ENCODE measurements at regions not wholly inside any gene's neighbourhood (a gene's known extent, or its start where the extent isn't known, plus 50 kb on each side); places are given as distances from the start of the nearest gene placed in this dataset.

DNA sequence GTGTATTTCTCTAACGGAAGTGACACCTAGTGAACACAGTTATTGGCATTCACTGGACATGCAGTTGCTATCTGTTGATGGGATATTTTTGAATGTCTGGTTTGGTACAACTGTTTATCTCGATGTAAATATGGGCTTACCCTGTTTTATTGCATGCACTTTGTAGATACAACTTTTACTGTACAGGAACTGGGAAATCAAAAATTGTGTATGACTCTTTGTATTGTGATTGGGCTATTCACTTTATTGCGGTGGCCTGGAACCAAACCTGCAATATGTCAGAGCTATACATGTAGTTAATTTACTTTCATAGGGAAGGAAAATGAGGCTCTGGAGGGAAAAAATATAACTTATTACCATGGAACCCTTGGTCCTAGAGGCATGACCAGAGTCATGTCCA is 380.7 kb upstream of the KIRREL3 start:
- CTCF ChIA-PET = interaction anchor here (1.0 kb wide), 1 partner anchor 36 kb away, joined by 3 read pairs; no protein-coding TSS in a partner anchor
- no TSS peak for BruUV-seq (replicated peaks)
- POLR2A ChIA-PET = interaction anchor here (0.6 kb wide), 1 partner anchor 35 kb away, joined by 3 read pairs; no protein-coding TSS in a partner anchor
- DNase-seq (ENCODE audit: unreplicated experiment) = no peak
- no peak for TF ChIP-seq CTCF (IDR thresholded peaks at IDR 0.05; ENCODE audit: unreplicated experiment)
- H3K4me1 Mint-ChIP-seq (ENCODE audit: insufficient read depth, unreplicated experiment) = no peaks in the 10 kb centered on the region
- no peak overlapping the region for H3K4me3 Mint-ChIP-seq (ENCODE audit: unreplicated experiment)
- H3K9me3 Mint-ChIP-seq (ENCODE audit: unreplicated experiment) = peaks cover 8% of the 10 kb centered on the region
- H3K36me3 Mint-ChIP-seq (ENCODE audit: insufficient read depth, unreplicated experiment) = no peaks in the 10 kb centered on the region
- intact Hi-C loops (cut with micrococcal nuclease) = no loop called here
- no peak overlapping the region for H3K27ac Mint-ChIP-seq (ENCODE audit: low read depth, unreplicated experiment)
- no peaks in the 10 kb centered on the region for H3K27me3 Mint-ChIP-seq (ENCODE audit: insufficient read depth, unreplicated experiment)

DNA sequence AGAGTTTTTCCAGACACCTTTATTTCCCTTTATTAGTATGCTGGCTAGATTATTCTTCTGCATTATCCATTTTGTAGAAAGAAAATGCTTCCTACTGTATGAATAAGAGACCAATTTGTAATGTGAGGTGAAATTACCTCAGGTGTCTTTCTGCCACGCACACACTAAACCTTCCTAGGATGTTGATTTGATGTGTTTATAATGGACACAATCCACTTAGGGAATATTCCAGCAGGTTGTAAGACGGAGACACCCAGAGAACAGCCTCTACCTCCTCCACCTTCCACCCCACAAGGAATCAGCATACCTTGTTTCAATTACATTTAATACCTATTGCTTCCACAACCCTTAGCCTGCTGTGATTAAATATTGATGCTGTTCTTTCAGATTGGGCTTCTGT is 379.1 kb upstream of the KIRREL3 start:
- no TSS peak for BruUV-seq (replicated peaks)
- TF ChIP-seq CTCF (IDR thresholded peaks at IDR 0.05; ENCODE audit: unreplicated experiment) = no peak
- H3K27me3 Mint-ChIP-seq (ENCODE audit: insufficient read depth, unreplicated experiment) = no peaks in the 10 kb centered on the region
- intact Hi-C loops (cut with micrococcal nuclease) = no loop called here
- ChIA-PET CTCF (no interaction called here), POLR2A (no interaction called here)
- no peaks in the 10 kb centered on the region for H3K36me3 Mint-ChIP-seq (ENCODE audit: insufficient read depth, unreplicated experiment)
- no peak overlapping the region for H3K27ac Mint-ChIP-seq (ENCODE audit: low read depth, unreplicated experiment)
- DNase-seq (ENCODE audit: unreplicated experiment) = no peak
- H3K4me3 Mint-ChIP-seq (ENCODE audit: unreplicated experiment) = no peak overlapping the region
- H3K9me3 Mint-ChIP-seq (ENCODE audit: unreplicated experiment) = peaks cover 8% of the 10 kb centered on the region
- H3K4me1 Mint-ChIP-seq (ENCODE audit: insufficient read depth, unreplicated experiment) = no peaks in the 10 kb centered on the region

DNA sequence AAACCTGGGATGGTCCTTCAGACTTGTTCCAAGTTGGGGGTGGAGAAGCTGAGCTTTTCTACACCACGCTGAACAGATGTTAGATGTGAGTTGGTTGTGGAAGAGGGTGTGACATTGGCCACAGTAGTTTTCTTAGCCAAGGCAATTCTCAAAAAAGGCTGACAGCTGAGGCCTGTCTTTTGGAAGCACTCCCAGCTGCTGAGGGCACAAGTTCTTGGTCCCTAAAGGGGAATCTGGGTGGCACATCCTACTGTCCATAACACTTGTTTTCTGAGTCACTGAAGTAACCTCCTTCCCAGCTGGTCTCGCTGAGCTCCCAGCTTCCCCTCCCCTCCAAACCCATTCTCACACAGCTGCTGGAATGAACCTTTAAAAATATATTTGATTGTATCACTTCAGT is 375.7 kb upstream of the KIRREL3 start:
- CTCF ChIA-PET = interaction anchor here (0.6 to 1.0 kb wide), 2 partner anchors 31 to 905 kb away, joined by 3 read pairs; no protein-coding TSS in a partner anchor
- no peaks in the 10 kb centered on the region for H3K36me3 Mint-ChIP-seq (ENCODE audit: insufficient read depth, unreplicated experiment)
- no peak overlapping the region for H3K27ac Mint-ChIP-seq (ENCODE audit: low read depth, unreplicated experiment)
- no TSS peak for BruUV-seq (replicated peaks)
- TF ChIP-seq CTCF (IDR thresholded peaks at IDR 0.05; ENCODE audit: unreplicated experiment) = no peak
- peaks cover 8% of the 10 kb centered on the region for H3K9me3 Mint-ChIP-seq (ENCODE audit: unreplicated experiment)
- no peak for DNase-seq (ENCODE audit: unreplicated experiment)
- POLR2A ChIA-PET = no interaction called here
- no peaks in the 10 kb centered on the region for H3K4me1 Mint-ChIP-seq (ENCODE audit: insufficient read depth, unreplicated experiment)
- H3K4me3 Mint-ChIP-seq (ENCODE audit: unreplicated experiment) = no peak overlapping the region
- no peaks in the 10 kb centered on the region for H3K27me3 Mint-ChIP-seq (ENCODE audit: insufficient read depth, unreplicated experiment)
- intact Hi-C loops (cut with micrococcal nuclease) = no loop called here

DNA sequence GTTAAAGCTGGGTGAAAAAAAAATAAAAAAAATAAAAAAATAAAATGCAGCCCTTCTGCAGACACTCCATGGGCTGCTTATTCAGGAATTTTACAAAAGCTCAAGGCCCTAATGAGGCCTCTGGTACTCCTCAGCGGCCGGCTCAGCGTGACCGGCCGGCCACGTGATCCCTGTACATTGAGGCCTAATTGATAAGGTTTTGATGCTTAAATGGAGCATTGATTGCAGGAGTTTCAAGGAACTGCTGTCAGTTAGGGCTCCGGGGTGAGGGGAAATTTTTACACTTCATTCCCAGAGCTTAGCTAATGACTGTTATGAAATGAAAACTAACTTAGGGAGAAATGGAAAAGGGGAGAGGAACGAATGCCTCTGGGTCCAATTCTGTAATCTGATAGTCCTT is 368.8 kb upstream of the KIRREL3 start:
- no peak overlapping the region for H3K4me3 Mint-ChIP-seq (ENCODE audit: unreplicated experiment)

More for the DNA sequence above, 368.8 kb upstream of the KIRREL3 start:
- H3K36me3 Mint-ChIP-seq (ENCODE audit: insufficient read depth, unreplicated experiment) = no peaks in the 10 kb centered on the region
- POLR2A ChIA-PET = no interaction called here
- no TSS peak for BruUV-seq (replicated peaks)
- H3K4me1 Mint-ChIP-seq (ENCODE audit: insufficient read depth, unreplicated experiment) = no peaks in the 10 kb centered on the region
- H3K27ac Mint-ChIP-seq (ENCODE audit: low read depth, unreplicated experiment) = no peak overlapping the region
- intact Hi-C loops (cut with micrococcal nuclease) = no loop called here
- CTCF ChIA-PET = interaction anchor here (0.6 kb wide), 2 partner anchors 8 to 269 kb away, joined by 3 read pairs; no protein-coding TSS in a partner anchor
- no peak for TF ChIP-seq CTCF (IDR thresholded peaks at IDR 0.05; ENCODE audit: unreplicated experiment)
- H3K9me3 Mint-ChIP-seq (ENCODE audit: unreplicated experiment) = no peaks in the 10 kb centered on the region
- DNase-seq (ENCODE audit: unreplicated experiment) = no peak
- no peaks in the 10 kb centered on the region for H3K27me3 Mint-ChIP-seq (ENCODE audit: insufficient read depth, unreplicated experiment)

Data from MCF 10A (cell line).